HG02642 (cell line): ENCODE measurements at regions not wholly inside any gene's neighbourhood (a gene's known extent, or its start where the extent isn't known, plus 50 kb on each side); places are given as distances from the start of the nearest gene placed in this dataset.

ENCODE experiments used
- ATAC-seq: cut with Tn5 transposase; IDR thresholded peaks from one replicate; pipeline ENCODE4 v1.9.1; 2021; ENCODE audit warnings: mild to moderate bottlenecking; ENCODE audit not compliant: unreplicated experiment, poor library complexity

- no peak for ATAC-seq
Observed at GRCh38 chr6:105641504-105641903, 238.6 kb upstream of the PREP start.

GRCh38 chr6:105639124-105639523 lies 236.2 kb upstream of the PREP start:
- no peak for ATAC-seq

- no peak for ATAC-seq
Observed at GRCh38 chr6:105633814-105634213, 230.9 kb upstream of the PREP start.

GRCh38 chr6:105628156-105628860 lies 225.4 kb upstream of the PREP start:
- no peak for ATAC-seq

GRCh38 chr6:105626295-105627158 lies 223.6 kb upstream of the PREP start:
- no peak for ATAC-seq

DNA sequence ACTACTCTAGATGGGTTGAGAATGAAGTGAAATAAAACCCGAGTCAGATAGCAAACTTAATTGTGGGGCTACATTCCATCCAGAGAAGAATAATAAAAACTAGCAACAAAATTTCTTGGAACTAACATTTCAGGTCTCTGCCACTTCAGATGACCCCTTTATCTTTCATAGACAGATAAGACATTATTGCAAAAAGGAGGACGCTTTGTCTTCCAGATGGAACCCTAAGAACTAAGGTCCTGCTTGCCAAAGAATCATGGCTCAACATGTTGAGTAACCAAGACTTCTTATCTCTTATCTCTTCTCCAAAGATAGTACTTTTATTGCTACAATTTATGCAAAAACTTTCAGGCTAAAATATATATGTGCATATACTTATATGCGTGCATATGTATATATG lies 221.1 kb upstream of the PREP start:
- no peak for ATAC-seq

- no peak for ATAC-seq
Observed at GRCh38 chr6:105622226-105622625, 219.3 kb upstream of the PREP start.

GRCh38 chr6:105621564-105622175 lies 218.8 kb upstream of the PREP start:
- no peak for ATAC-seq

- no peak for ATAC-seq
Observed at GRCh38 chr6:105620878-105621277, 218.0 kb upstream of the PREP start.

- ATAC-seq: no peak
Observed at GRCh38 chr6:105619971-105620741, 217.3 kb upstream of the PREP start.

- ATAC-seq: no peak
Observed at GRCh38 chr6:105618247-105618646, 215.4 kb upstream of the PREP start.

GRCh38 chr6:105616521-105616920 lies 213.6 kb upstream of the PREP start:
- ATAC-seq: no peak

DNA sequence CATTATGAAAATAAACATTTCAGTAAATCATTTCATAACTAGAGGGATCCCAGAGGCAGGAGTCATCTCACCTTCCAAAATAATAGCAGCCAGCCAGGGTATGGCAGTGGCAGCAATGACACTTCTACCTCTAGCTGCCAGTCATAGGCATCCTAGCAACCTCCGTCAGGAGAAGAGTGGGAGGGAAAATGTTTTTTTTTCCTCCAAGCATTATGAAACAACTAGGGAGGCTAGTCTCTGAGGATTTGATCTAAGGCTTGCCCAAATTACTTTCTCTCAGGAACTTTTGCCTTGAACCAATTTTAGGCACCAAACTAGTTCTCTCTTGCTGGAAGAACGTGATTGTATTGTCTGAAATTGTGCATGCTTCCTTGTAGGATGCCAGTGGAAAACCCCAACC lies 208.7 kb upstream of the PREP start:
- ATAC-seq: no peak

DNA sequence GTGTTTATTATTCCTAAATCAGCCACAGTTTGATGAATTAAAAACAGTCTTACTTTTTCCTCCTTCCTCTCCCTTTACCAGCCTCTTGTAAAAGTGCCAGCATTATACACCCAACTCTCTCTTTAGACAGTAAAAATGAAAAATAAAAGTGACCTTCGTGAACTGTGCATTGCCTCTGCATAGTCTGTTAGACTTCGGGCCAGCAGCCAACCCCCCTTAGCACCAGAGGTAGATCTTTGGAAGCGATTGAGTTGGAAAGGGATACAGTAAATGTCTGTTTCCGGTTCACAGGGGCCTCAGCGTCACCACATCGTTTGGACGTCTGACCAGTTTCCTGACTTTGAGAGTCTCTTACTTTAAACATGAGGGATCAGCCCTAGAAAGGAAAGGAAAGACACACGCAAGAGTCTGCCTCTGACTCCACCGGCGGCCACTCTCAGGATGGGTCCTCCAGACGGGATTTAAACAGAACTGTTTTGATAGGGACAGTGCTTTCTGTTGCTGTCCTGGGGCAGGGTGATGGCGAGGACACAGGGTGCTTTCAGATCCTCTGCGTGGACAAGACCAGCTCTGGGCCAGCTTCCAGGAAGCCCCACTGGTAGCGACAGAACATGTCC lies 206.6 kb upstream of the PREP start:
- ATAC-seq: no peak

DNA sequence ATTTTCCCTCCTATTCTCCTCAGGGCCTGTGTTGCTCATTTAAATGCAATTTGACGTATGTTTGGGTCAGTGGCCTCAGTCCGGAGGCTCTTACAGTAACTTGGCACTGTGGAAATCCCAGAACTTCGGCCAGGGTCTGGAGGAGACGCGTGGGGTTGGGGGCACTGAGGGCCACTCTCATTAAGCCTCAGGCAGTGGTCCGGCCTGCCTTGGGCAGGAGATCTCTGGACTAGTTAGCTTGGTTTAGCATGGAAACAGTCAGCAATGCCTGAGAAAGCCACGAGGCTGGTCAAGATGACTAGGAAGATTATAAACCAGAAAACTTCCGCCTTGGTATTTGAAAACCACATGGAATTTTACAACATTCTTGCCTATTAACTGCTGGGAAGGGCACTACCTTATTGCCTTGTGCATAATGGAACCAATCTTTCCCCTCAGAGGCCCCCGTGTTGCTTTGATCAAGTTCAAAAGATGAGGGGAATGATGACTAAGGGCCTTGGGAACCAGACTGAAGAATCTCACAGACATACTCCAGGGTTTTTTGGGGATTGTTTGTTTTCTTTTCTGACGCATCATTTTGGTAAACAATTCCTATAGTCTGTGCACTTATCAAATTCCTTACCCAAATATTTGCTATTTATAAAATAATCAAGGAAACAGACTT lies 206.0 kb upstream of the PREP start:
- ATAC-seq: no peak

DNA sequence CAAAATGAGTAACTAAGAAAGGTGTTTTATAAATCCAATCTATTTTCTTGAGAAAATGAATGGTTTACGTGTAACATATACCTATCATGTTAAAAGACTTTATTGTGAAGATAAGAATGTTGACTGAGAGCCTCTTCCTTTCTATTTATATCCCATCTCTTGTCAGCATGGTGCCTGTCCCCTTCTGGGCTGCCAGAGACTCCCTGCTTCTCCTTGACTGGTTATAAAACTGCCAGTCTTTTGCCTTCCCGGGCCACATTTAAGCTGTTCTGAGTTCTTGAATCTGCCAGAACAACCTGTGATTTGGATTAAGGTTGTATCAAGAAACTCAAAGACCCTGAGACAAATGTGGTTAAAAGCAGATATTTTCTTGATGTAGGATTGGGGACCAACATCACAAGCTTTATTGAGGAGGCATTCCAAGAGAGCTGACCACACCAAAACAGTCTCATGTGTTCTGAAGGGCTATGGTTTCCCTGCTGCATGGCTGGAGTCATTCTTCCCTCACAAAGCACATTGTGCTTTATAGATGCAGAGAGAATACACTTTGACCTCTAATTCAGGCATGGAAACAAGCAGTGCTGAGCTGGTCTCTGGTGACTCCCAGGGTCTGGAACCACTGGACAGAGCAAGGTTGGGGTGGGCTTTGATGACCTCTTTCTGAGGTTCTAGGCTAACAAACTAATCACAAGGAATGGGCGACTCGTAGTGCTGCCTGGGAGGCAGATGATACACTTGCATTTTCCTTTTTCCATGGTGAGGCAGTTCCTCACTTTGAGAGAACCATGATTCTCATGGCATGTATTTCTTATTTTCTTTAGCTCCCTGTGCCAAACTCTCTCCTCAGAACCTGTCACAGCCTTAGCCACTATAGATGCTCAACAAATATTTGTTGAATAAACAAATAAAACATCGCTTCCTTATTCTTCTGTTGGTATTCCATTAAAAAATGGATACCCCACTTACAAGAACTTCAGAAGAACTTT lies 205.0 kb upstream of the PREP start:
- ATAC-seq: no peak

DNA sequence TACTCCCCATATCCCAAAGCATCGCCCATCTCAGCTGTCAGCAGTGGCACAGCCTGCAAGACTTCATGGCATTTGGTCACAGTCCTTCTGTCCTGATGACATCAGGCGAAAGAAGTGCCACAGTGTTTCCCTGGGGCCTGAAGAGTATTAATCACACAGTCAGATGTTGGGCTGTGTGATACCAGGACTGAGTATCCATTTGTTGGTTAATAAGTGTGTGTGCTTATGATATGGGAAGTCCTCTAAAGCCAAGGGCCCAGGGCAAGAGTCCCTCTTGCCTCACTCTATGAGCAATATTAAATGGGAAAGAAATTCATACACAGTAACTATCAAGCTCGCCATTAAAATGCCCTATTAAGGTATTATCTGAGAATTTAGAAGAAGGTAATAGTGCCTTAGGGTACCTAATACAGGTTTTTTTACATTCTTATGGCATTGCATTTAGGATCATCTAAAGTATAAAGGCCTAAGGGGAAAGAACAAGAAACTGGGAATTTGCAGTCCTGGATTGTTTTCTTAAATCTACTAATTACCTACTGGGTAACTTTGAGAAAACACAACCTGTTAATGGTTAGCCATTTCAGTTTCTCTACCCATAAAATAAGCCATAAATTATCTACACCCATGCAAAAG lies 204.1 kb upstream of the PREP start:
- ATAC-seq: no peak

GRCh38 chr6:105604587-105604884 lies 201.7 kb upstream of the PREP start:
- no peak for ATAC-seq
